ENCODE measurements at regions not wholly inside any gene's neighbourhood (a gene's known extent, or its start where the extent isn't known, plus 50 kb on each side); places are given as distances from the start of the nearest gene placed in this dataset.
"Not testable (repeated sequence)": the region's sequence is repeated elsewhere in the genome, so short reads cannot be mapped to it uniquely, and the experiment has no call there.

DNA sequence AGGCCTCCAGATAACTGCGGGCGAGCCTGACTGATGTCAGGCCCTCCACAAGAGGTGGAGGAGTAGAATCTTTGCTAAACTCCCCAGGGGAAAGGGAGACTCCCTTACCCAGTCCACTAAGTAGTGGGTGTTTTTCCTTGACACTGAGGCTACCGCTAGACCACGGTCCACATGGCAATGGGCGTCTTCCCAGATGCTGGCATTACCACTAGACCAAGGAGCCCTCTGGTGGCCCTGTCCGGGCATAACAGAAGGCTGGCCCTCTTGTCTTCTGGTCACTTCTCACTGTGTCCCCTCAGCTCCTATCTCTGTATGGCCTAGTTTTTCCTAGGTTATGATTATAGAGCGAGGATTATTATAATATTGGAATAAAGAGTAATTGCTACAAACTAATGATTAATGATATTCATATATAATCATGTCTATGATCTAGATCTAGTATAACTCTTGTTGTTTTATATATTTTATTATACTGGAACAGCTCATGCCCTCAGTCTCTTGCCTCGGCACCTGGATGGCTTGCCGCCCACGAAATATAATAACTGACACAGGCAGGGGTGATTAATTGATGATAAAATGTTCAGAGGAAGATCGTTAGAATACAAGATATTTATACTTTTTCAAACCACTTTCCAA lies 73.8 kb downstream of the PRKAB2 start:
- SMC1A ChIA-PET (ENCODE audit: uncharacterized antibody, unreplicated experiment): interaction anchor here (1.0 kb wide), 1 partner anchor 9 kb away, joined by 3 read pairs; no protein-coding TSS in a partner anchor
- H3K4me3 ChIP-seq; POLR2A ChIA-PET; BruUV-seq (replicated peaks); H3K36me3 ChIP-seq (ENCODE audit: control insufficient read depth in 2 of 2, insufficient read depth in 2 of 2, low read length in 1 of 2); CTCF ChIA-PET; H2AFZ ChIP-seq (ENCODE audit: control insufficient read depth, low read depth, low read length); DNase-seq (ENCODE audit: low read depth, low spot score); ATAC-seq; H3K27me3 ChIP-seq (replicated peaks in 1 of 2; ENCODE audit: control insufficient read depth in 2 of 2, insufficient read depth in 2 of 2, low read length in 1 of 2); intact Hi-C loops (cut with micrococcal nuclease; ENCODE audit: unreplicated experiment); in situ Hi-C loops (cut with MboI); FAIRE-seq; H3K9ac ChIP-seq (ENCODE audit: control insufficient read depth, insufficient read depth, low read length); H4K20me1 ChIP-seq (ENCODE audit: control insufficient read depth, insufficient read depth); H3K79me2 ChIP-seq (ENCODE audit: control insufficient read depth, insufficient read depth, low read length); H3K4me1 ChIP-seq (ENCODE audit: control insufficient read depth, insufficient read depth, low read length); H3K27ac ChIP-seq (ENCODE audit: control insufficient read depth, insufficient read depth); RAD21 ChIA-PET (ENCODE audit: unreplicated experiment); H3K9me3 ChIP-seq (replicated peaks; ENCODE audit: control insufficient read depth, insufficient read depth, low read length); H3K4me2 ChIP-seq (ENCODE audit: control insufficient read depth, insufficient read depth): not testable (repeated sequence)
- TF ChIP-seq, protein P1, sequence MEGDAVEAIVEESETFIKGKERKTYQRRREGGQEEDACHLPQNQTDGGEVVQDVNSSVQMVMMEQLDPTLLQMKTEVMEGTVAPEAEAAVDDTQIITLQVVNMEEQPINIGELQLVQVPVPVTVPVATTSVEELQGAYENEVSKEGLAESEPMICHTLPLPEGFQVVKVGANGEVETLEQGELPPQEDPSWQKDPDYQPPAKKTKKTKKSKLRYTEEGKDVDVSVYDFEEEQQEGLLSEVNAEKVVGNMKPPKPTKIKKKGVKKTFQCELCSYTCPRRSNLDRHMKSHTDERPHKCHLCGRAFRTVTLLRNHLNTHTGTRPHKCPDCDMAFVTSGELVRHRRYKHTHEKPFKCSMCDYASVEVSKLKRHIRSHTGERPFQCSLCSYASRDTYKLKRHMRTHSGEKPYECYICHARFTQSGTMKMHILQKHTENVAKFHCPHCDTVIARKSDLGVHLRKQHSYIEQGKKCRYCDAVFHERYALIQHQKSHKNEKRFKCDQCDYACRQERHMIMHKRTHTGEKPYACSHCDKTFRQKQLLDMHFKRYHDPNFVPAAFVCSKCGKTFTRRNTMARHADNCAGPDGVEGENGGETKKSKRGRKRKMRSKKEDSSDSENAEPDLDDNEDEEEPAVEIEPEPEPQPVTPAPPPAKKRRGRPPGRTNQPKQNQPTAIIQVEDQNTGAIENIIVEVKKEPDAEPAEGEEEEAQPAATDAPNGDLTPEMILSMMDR (IDR thresholded peaks at IDR 0.05 in 2 of 3, conservative IDR thresholded peaks at IDR 0.05 in 1 of 3; ENCODE audit: control insufficient read depth in 2 of 3, extremely low read depth in 1 of 3, insufficient read depth in 1 of 3, low read depth in 3 of 3, low read length in 3 of 3): peak; percentile 35 to 59 (median 37); a peak in 4 of 6 replicates
- TF ChIP-seq RAD21 (IDR thresholded peaks at IDR 0.05; ENCODE audit: insufficient read depth, low read depth, low read length) (peak; percentile 44), SMC3 (IDR thresholded peaks at IDR 0.05; ENCODE audit: borderline replicate concordance, low read length) (peak; percentile 27; the same call in 1 of the 2 replicates)
- WGBS (ENCODE audit: insufficient coverage, insufficient replicate concordance, low lambda C conversion rate, missing lambda C conversion rate): 30% methylated on average over 11 of the region's 11 CpGs

DNA sequence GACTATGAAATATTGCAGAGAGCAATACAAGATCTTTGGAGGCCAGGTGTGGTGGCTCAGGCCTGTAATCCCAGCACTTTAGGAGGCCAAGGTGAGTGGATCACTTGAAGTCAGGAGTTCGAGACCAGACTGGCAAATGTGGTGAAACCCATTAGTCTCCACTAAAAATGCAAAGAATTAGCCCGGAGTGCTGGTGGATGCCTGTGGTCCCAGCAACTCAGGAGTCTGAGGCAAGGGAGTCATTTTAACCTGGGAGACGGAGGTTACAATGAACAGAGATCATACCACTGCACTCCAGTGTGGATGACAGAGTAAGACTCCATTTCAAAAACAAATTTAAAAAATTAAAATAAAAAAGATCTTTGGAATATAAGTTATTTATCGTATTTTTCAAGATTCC lies 76.6 kb downstream of the PRKAB2 start:
- no peaks in the 10 kb centered on the region for H3K79me2 ChIP-seq (ENCODE audit: control insufficient read depth, insufficient read depth, low read length)
- no peak for FAIRE-seq
- TF ChIP-seq MXI1 (IDR thresholded peaks at IDR 0.05; ENCODE audit: low read depth, low read length) (no peak), FOXK2 (IDR thresholded peaks at IDR 0.05) (no peak), MTA3 (IDR thresholded peaks at IDR 0.05; ENCODE audit: borderline replicate concordance, low read length) (no peak), EED (IDR thresholded peaks at IDR 0.05; ENCODE audit: low read depth) (no peak), ZNF217 (IDR thresholded peaks at IDR 0.05) (no peak), RFX5 (IDR thresholded peaks at IDR 0.05; ENCODE audit: low read depth, low read length) (no peak), MEF2A (IDR thresholded peaks at IDR 0.05; ENCODE audit: insufficient read depth, low read depth, low read length) (no peak)
- TF ChIP-seq, protein P2, sequence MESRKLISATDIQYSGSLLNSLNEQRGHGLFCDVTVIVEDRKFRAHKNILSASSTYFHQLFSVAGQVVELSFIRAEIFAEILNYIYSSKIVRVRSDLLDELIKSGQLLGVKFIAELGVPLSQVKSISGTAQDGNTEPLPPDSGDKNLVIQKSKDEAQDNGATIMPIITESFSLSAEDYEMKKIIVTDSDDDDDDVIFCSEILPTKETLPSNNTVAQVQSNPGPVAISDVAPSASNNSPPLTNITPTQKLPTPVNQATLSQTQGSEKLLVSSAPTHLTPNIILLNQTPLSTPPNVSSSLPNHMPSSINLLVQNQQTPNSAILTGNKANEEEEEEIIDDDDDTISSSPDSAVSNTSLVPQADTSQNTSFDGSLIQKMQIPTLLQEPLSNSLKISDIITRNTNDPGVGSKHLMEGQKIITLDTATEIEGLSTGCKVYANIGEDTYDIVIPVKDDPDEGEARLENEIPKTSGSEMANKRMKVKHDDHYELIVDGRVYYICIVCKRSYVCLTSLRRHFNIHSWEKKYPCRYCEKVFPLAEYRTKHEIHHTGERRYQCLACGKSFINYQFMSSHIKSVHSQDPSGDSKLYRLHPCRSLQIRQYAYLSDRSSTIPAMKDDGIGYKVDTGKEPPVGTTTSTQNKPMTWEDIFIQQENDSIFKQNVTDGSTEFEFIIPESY (IDR thresholded peaks at IDR 0.05): no peak
- TF ChIP-seq, protein P3, sequence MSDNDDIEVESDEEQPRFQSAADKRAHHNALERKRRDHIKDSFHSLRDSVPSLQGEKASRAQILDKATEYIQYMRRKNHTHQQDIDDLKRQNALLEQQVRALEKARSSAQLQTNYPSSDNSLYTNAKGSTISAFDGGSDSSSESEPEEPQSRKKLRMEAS (IDR thresholded peaks at IDR 0.05; ENCODE audit: low read depth, low read length): no peak
- TF ChIP-seq, protein P4, sequence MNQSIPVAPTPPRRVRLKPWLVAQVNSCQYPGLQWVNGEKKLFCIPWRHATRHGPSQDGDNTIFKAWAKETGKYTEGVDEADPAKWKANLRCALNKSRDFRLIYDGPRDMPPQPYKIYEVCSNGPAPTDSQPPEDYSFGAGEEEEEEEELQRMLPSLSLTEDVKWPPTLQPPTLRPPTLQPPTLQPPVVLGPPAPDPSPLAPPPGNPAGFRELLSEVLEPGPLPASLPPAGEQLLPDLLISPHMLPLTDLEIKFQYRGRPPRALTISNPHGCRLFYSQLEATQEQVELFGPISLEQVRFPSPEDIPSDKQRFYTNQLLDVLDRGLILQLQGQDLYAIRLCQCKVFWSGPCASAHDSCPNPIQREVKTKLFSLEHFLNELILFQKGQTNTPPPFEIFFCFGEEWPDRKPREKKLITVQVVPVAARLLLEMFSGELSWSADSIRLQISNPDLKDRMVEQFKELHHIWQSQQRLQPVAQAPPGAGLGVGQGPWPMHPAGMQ (IDR thresholded peaks at IDR 0.05; ENCODE audit: borderline replicate concordance): no peak

More for the DNA sequence above, 76.6 kb downstream of the PRKAB2 start:
- intact Hi-C loops (cut with micrococcal nuclease; ENCODE audit: unreplicated experiment) (no loop called here), in situ Hi-C loops (cut with MboI) (no loop called here)
- ChIA-PET RAD21 (ENCODE audit: unreplicated experiment) (no interaction called here), CTCF (no interaction called here), POLR2A (no interaction called here), SMC1A (ENCODE audit: uncharacterized antibody, unreplicated experiment) (no interaction called here)
- Histone ChIP-seq H2AFZ (ENCODE audit: control insufficient read depth, low read depth, low read length) (no peak overlapping the region), H3K27ac (ENCODE audit: control insufficient read depth, insufficient read depth) (no peak overlapping the region), H3K9me3 (replicated peaks; ENCODE audit: control insufficient read depth, insufficient read depth, low read length) (no peaks in the 10 kb centered on the region), H4K20me1 (ENCODE audit: control insufficient read depth, insufficient read depth) (no peaks in the 10 kb centered on the region), H3K4me2 (ENCODE audit: control insufficient read depth, insufficient read depth) (no peak overlapping the region), H3K36me3 (ENCODE audit: control insufficient read depth in 2 of 2, insufficient read depth in 2 of 2, low read length in 1 of 2) (no peaks in the 10 kb centered on the region), H3K9ac (ENCODE audit: control insufficient read depth, insufficient read depth, low read length) (no peak overlapping the region), H3K4me1 (ENCODE audit: control insufficient read depth, insufficient read depth, low read length) (no peaks in the 10 kb centered on the region), H3K4me3 (no peak overlapping the region), H3K27me3 (replicated peaks in 1 of 2; ENCODE audit: control insufficient read depth in 2 of 2, insufficient read depth in 2 of 2, low read length in 1 of 2) (no peaks in the 10 kb centered on the region)
- no TSS peak for BruUV-seq (replicated peaks)
- WGBS (ENCODE audit: insufficient coverage, insufficient replicate concordance, low lambda C conversion rate, missing lambda C conversion rate): 16% methylated on average over 4 of the region's 4 CpGs
- ATAC-seq: no peak
- no peak for DNase-seq (ENCODE audit: low read depth, low spot score)

Data from GM12878 (cell line).